Endodermal cell (in vitro differentiated cells): ENCODE measurements at regions not wholly inside any gene's neighbourhood (a gene's known extent, or its start where the extent isn't known, plus 50 kb on each side); places are given as distances from the start of the nearest gene placed in this dataset.

Experiments used
- DNase-seq: peaks from one replicate; pipeline ENCODE4 v3.0.0-alpha.2; 2017
- H3K27ac ChIP-seq: 2 replicates; pipeline ENCODE4 v1.5.1; 2013; ENCODE audit warnings: mild to moderate bottlenecking, low read depth, low read length, moderate library complexity
- H3K27me3 ChIP-seq: 2 replicates; pipeline ENCODE4 v1.6.1; 2013; ENCODE audit warnings: mild to moderate bottlenecking, low read length, moderate library complexity; ENCODE audit not compliant: insufficient read depth, control insufficient read depth, poor library complexity, severe bottlenecking
- H3K36me3 ChIP-seq: 2 replicates; pipeline ENCODE4 v1.7.0; 2013; ENCODE audit warnings: mild to moderate bottlenecking, low read length, moderate library complexity; ENCODE audit not compliant: control insufficient read depth, insufficient read depth
- H3K4me1 ChIP-seq: one replicate; pipeline ENCODE4 v1.7.0; 2013; ENCODE audit warnings: low read length; ENCODE audit not compliant: control insufficient read depth, insufficient read depth
- H3K4me3 ChIP-seq: 2 replicates; pipeline ENCODE4 v1.5.1; 2013; ENCODE audit warnings: mild to moderate bottlenecking, low read length, moderate library complexity
- H3K9ac ChIP-seq: 2 replicates; pipeline ENCODE4 v1.6.1; 2013; ENCODE audit warnings: mild to moderate bottlenecking, low read length, moderate library complexity; ENCODE audit not compliant: poor library complexity, severe bottlenecking; ENCODE audit errors: extremely low read depth
- H3K9me3 ChIP-seq: 2 replicates; pipeline ENCODE4 v1.6.1; 2013; ENCODE audit warnings: mild to moderate bottlenecking, low read length, moderate library complexity; ENCODE audit not compliant: control insufficient read depth
- H3K27ac Mint-ChIP-seq: 2 replicates; pipeline ENCODE4 v1.8.0; 2020; ENCODE audit warnings: mixed read lengths
- H3K27me3 Mint-ChIP-seq: 2 replicates; pipeline ENCODE4 v1.8.0; 2021; ENCODE audit warnings: mild to moderate bottlenecking, mixed read lengths; ENCODE audit not compliant: insufficient read depth
- H3K36me3 Mint-ChIP-seq: 2 replicates; pipeline ENCODE4 v1.8.0; 2020; ENCODE audit warnings: low read depth, mixed read lengths
- H3K4me1 Mint-ChIP-seq: 2 replicates; pipeline ENCODE4 v1.8.0; 2020; ENCODE audit warnings: mixed read lengths
- H3K4me3 Mint-ChIP-seq: 2 replicates; pipeline ENCODE4 v1.8.0; 2020; ENCODE audit warnings: mild to moderate bottlenecking, moderate library complexity, mixed read lengths
- H3K9me3 Mint-ChIP-seq: 2 replicates; pipeline ENCODE4 v1.8.0; 2020; ENCODE audit warnings: mild to moderate bottlenecking, mixed read lengths
- CTCF ChIP-seq: fragments of 200-600 bp; sonication (generic); conservative IDR thresholded peaks from 2 replicates; pipeline ENCODE4 v1.5.0; 2021; ENCODE audit warnings: antibody characterized with exemption, mild to moderate bottlenecking
- WGBS, 2 experiments: methylation state at CpG; one replicate each; pipeline versions ENCODE4 v1.1.5 to v1.1.7; 2013; ENCODE audit warnings: missing lambda C conversion rate in 2 of 2, mixed read lengths in 1 of 2; ENCODE audit not compliant: insufficient coverage in 1 of 2, insufficient read length in 1 of 2; 5-methylcytosine and 5-hydroxymethylcytosine counted together

GRCh38 chr7:84629640-84630318, 435.2 kb upstream of the SEMA3A start:
- Mint-ChIP-seq H3K4me1 (no peaks in the 10 kb centered on the region), H3K27me3 (no peaks in the 10 kb centered on the region)

GRCh38 chr7:84629216-84629615, 434.6 kb upstream of the SEMA3A start:
- no peaks in the 10 kb centered on the region for H3K27me3 ChIP-seq
- Mint-ChIP-seq H3K4me3 (no peak overlapping the region), H3K27me3 (no peaks in the 10 kb centered on the region), H3K9me3 (peaks cover 36% of the 10 kb centered on the region), H3K27ac (no peak overlapping the region), H3K36me3 (peaks cover 11% of the 10 kb centered on the region), H3K4me1 (no peaks in the 10 kb centered on the region)
- no peak for TF ChIP-seq CTCF
- no peak overlapping the region for H3K9ac ChIP-seq
- H3K4me3 ChIP-seq = no peak overlapping the region
- H3K4me1 ChIP-seq = no peaks in the 10 kb centered on the region
- no peak overlapping the region for H3K27ac ChIP-seq
- peaks cover 31% of the 10 kb centered on the region for H3K9me3 ChIP-seq
- 94% methylated on average over 2 of the region's 3 CpGs; no CpG with 5 or more reads in 1 of the 2 experiments for WGBS, 2 experiments
- no peaks in the 10 kb centered on the region for H3K36me3 ChIP-seq
- no peak for DNase-seq

More at GRCh38 chr7:84629640-84630318, 435.2 kb upstream of the SEMA3A start:
- no peak overlapping the region for H3K27ac Mint-ChIP-seq
- H3K36me3 ChIP-seq = no peaks in the 10 kb centered on the region
- H3K4me3 Mint-ChIP-seq = no peak overlapping the region
- no peak for DNase-seq
- no peak overlapping the region for H3K4me3 ChIP-seq
- peaks cover 42% of the 10 kb centered on the region for H3K9me3 Mint-ChIP-seq
- 83 to 88% methylated on average over 1 to 2 of the region's 2 CpGs for WGBS, 2 experiments
- H3K27me3 ChIP-seq = no peaks in the 10 kb centered on the region
- no peak overlapping the region for H3K27ac ChIP-seq
- H3K9me3 ChIP-seq = peaks cover 37% of the 10 kb centered on the region
- H3K4me1 ChIP-seq = no peaks in the 10 kb centered on the region
- TF ChIP-seq CTCF = no peak
- H3K36me3 Mint-ChIP-seq = peaks cover 11% of the 10 kb centered on the region
- no peak overlapping the region for H3K9ac ChIP-seq

GRCh38 chr7:84627250-84627649, 432.7 kb upstream of the SEMA3A start:
- H3K27ac ChIP-seq = no peak overlapping the region
- whole genome bisulfite sequencing, 2 experiments = 94% methylated on average over 1 of the region's 2 CpGs; no CpG with 5 or more reads in 1 of the 2 experiments

More at GRCh38 chr7:84627250-84627649, 432.7 kb upstream of the SEMA3A start:
- Mint-ChIP-seq H3K4me3 (no peak overlapping the region), H3K9me3 (peaks cover 18% of the 10 kb centered on the region), H3K4me1 (peaks cover 4% of the 10 kb centered on the region), H3K27me3 (no peaks in the 10 kb centered on the region), H3K27ac (no peak overlapping the region), H3K36me3 (peaks cover 3% of the 10 kb centered on the region)
- H3K4me1 ChIP-seq = no peaks in the 10 kb centered on the region
- DNase-seq = no peak
- no peak for TF ChIP-seq CTCF
- H3K27me3 ChIP-seq = no peaks in the 10 kb centered on the region
- no peaks in the 10 kb centered on the region for H3K36me3 ChIP-seq
- no peak overlapping the region for H3K9ac ChIP-seq
- H3K4me3 ChIP-seq = no peak overlapping the region
- H3K9me3 ChIP-seq = peaks cover 13% of the 10 kb centered on the region
